Prostate gland (tissue), 2 donors: ENCODE measurements at regions not wholly inside any gene's neighbourhood (a gene's known extent, or its start where the extent isn't known, plus 50 kb on each side); places are given as distances from the start of the nearest gene placed in this dataset.
"Not testable (repeated sequence)": the region's sequence is repeated elsewhere in the genome, so short reads cannot be mapped to it uniquely, and the experiment has no call there.

Source experiments
- DNase-seq: peaks from one replicate; pipeline ENCODE4 v3.0.0-alpha.2; 2019; ENCODE audit warnings: low spot score
- H3K27ac ChIP-seq, 2 donors: fragments of 200-600 bp; sonication (generic); 2 replicates each; pipeline ENCODE4 v1.5.1; 2017 to 2019
- H3K27me3 ChIP-seq: fragments of 200-600 bp; sonication (generic); replicated peaks from 2 replicates; pipeline ENCODE4 v1.5.1; 2019; ENCODE audit not compliant: insufficient read depth
- H3K36me3 ChIP-seq, 2 donors: fragments of 200-600 bp; sonication (generic); 1 replicate in 1 of 2; 2 replicates in 1 of 2; pipeline versions ENCODE4 v1.5.1 to v1.8.1; 2017 to 2019
- H3K4me1 ChIP-seq: fragments of 200-600 bp; sonication (generic); replicated peaks from 2 replicates; pipeline ENCODE4 v1.5.1; 2019
- H3K4me3 ChIP-seq, 2 donors: fragments of 200-600 bp; sonication (generic); 2 replicates each; pipeline ENCODE4 v1.5.1; 2017 to 2019
- H3K9me3 ChIP-seq: fragments of 200-600 bp; sonication (generic); 2 replicates; pipeline ENCODE4 v1.5.1; 2017
- POLR2A ChIP-seq: fragments of 450-650 bp; IDR thresholded peaks from one replicate; pipeline ENCODE4 v1.6.1; 2016; ENCODE audit warnings: antibody characterized with exemption, mild to moderate bottlenecking
- POLR2AphosphoS5 ChIP-seq: sonication (generic); formaldehyde crosslinking; IDR thresholded peaks from one replicate; pipeline ENCODE4 v1.6.1; 2017; ENCODE audit warnings: antibody characterized with exemption
- WGBS: methylation state at CpG from one replicate; pipeline ENCODE4 v1.1.5; 2018; 5-methylcytosine and 5-hydroxymethylcytosine counted together
- intact Hi-C: fragments of 100-400 bp; cut with DNase I; formaldehyde crosslinking; loops from one replicate; pipeline ENCODE4 v1.14.2; 2022
- TF ChIP-seq, protein P1 (sequence below), 4 experiments: fragments of 200-600 bp in 2 of 4; fragments of 450-650 bp in 2 of 4; sonication (generic) in 2 of 4; IDR thresholded peaks; 1 replicate in 3 of 4; 2 replicates in 1 of 4; pipeline ENCODE4 v1.5.1; 2016 to 2019; ENCODE audit warnings: antibody characterized with exemption in 4 of 4, mild to moderate bottlenecking in 2 of 4, moderate library complexity in 2 of 4

DNA sequence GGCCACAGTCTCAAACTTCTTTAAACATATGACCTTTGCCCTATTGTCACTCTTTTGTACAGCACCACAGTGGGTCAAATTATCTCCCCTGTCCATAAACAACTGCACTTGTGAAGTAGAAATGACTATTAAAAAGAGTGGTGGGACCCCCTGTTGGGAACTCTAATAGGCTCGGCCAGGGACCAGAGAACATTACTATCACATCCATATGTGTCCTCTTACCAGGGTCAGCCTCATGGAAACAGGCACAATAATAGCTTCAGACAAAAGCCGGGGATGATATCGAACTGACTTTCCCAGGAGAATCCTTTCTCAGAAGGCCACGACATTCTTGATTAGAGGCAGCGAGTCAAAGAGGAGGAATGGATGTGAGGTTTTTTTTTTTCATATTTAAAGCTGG lies 96.6 kb downstream of the NKX2-1 start:
- Histone ChIP-seq H3K4me1 (no peaks in the 10 kb centered on the region), H3K4me3 (no peak overlapping the region), H3K9me3 (no peaks in the 10 kb centered on the region), H3K27ac (no peak overlapping the region), H3K36me3 (no peaks in the 10 kb centered on the region), H3K27me3 (no peaks in the 10 kb centered on the region)
- intact Hi-C loops = no loop called here
- no peak for DNase-seq
- TF ChIP-seq, protein P1, sequence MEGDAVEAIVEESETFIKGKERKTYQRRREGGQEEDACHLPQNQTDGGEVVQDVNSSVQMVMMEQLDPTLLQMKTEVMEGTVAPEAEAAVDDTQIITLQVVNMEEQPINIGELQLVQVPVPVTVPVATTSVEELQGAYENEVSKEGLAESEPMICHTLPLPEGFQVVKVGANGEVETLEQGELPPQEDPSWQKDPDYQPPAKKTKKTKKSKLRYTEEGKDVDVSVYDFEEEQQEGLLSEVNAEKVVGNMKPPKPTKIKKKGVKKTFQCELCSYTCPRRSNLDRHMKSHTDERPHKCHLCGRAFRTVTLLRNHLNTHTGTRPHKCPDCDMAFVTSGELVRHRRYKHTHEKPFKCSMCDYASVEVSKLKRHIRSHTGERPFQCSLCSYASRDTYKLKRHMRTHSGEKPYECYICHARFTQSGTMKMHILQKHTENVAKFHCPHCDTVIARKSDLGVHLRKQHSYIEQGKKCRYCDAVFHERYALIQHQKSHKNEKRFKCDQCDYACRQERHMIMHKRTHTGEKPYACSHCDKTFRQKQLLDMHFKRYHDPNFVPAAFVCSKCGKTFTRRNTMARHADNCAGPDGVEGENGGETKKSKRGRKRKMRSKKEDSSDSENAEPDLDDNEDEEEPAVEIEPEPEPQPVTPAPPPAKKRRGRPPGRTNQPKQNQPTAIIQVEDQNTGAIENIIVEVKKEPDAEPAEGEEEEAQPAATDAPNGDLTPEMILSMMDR (IDR thresholded peaks at IDR 0.05) = no peak
- no peak for TF ChIP-seq POLR2AphosphoS5
- TF ChIP-seq POLR2A = no peak
- 61% methylated on average over 5 of the region's 5 CpGs for WGBS

DNA sequence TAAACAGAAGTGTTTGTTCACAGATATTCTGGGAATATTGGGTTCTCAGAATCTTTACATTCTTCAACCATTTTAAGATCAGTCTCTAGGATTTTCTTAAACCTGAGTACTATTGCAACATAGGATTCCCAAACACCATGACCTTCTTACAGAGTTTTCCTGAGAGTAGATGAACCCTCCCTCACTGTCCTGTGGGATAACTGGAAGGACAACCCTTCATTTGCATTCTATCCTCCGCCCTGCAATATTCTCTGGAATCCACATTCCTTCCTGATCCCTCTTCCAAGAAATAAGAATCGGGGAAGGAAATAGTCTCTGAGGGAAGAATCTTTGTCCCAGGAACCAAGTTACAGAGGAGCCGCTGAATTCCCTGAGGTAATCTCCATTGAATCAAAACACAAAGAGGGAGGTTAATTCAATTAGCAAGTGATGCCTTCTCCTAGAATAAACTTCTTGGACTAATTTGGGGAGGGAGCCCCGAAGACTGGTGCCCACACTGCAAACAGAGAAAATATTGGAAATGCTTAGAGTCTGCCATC lies 99.8 kb upstream of the MBIP start:
- Histone ChIP-seq H3K36me3 (no peaks in the 10 kb centered on the region), H3K4me1 (no peaks in the 10 kb centered on the region), H3K27ac (no peak overlapping the region), H3K27me3 (no peaks in the 10 kb centered on the region), H3K4me3 (no peak overlapping the region), H3K9me3 (no peaks in the 10 kb centered on the region)
- TF ChIP-seq POLR2AphosphoS5 (no peak), POLR2A (no peak)
- TF ChIP-seq, protein P1 (IDR thresholded peaks at IDR 0.05) = no peak
- intact Hi-C loops = no loop called here
- no peak for DNase-seq
- 60% methylated on average over 4 of the region's 4 CpGs for WGBS

DNA sequence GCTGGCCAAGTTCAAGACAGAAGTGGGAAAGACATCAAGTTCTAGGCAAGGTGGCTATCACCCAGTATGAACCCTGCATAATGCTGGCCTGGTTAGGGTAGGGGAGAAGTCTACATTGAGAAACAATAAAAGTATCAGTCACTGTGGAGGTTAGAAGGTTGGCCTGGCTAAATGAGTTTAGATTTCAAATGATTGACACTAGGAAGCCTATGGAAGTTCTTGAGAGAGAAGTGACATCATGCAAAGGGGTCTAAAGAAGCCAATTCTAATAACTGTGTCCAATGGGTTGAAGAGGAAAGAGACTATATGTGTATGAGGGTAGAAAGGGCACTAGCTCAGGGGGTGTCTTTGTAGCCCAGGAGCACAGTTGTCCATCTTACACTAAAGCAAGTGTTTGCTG lies 98.5 kb upstream of the MBIP start:
- H3K27ac ChIP-seq = no peak overlapping the region
- TF ChIP-seq, protein P1 (IDR thresholded peaks at IDR 0.05) = no peak
- TF ChIP-seq POLR2A (no peak), POLR2AphosphoS5 (no peak)
- no peaks in the 10 kb centered on the region for H3K4me1 ChIP-seq
- no peaks in the 10 kb centered on the region for H3K27me3 ChIP-seq
- DNase-seq = no peak
- intact Hi-C loops = no loop called here
- no peaks in the 10 kb centered on the region for H3K36me3 ChIP-seq
- no peak overlapping the region for H3K4me3 ChIP-seq
- no peaks in the 10 kb centered on the region for H3K9me3 ChIP-seq

DNA sequence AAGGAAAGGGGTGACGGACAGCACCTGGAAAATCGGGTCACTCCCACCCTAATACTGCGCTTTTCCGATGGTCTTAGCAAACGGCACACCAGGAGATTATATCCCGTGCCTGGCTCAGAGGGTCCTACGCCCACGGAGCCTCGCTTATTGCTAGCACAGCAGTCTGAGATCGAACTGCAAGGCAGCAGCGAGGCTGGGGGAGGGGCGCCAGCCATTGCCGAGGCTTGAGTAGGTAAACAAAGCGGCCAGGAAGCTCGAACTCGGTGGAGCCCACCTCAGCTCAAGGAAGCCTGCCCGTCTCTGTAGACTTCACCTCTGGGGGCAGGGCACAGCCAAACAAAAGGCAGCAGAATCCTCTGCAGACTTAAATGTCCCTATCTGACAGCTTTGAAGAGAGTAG lies 91.5 kb upstream of the MBIP start:
- H3K36me3 ChIP-seq, H3K9me3 ChIP-seq, H3K4me3 ChIP-seq, H3K4me1 ChIP-seq, DNase-seq, intact Hi-C loops, H3K27ac ChIP-seq, H3K27me3 ChIP-seq: not testable (repeated sequence)
- WGBS = 88% methylated on average over 17 of the region's 17 CpGs

DNA sequence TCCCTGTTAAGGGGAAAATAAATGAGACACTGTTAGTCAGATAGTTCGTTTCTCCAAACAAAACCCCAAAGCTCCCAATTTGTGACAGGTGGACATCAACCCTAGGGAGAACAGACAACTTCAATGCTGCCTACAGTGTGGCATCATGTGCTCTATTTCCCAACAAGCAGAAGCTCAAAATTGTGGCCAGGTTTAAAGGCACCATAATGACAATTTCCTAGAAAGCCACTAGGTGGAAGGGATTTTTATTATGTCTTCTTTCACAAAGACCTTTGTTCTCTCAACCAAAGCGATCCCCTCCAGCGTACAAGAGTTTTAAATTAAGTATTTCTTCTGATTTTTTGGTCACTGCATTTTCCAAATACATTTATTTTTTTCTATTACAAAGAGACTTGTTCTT lies 88.0 kb upstream of the MBIP start:
- Histone ChIP-seq H3K4me1 (no peaks in the 10 kb centered on the region), H3K27me3 (no peaks in the 10 kb centered on the region), H3K36me3 (no peaks in the 10 kb centered on the region), H3K27ac (no peak overlapping the region), H3K9me3 (no peaks in the 10 kb centered on the region), H3K4me3 (no peak overlapping the region)
- intact Hi-C loops = no loop called here
- no peak for DNase-seq
- WGBS = 48% methylated on average over 3 of the region's 3 CpGs
- no peak for TF ChIP-seq POLR2A
- TF ChIP-seq, protein P1 (IDR thresholded peaks at IDR 0.05) = no peak
- TF ChIP-seq POLR2AphosphoS5 = no peak
